Epithelial cell of prostate (primary cell): ENCODE measurements at regions not wholly inside any gene's neighbourhood (a gene's known extent, or its start where the extent isn't known, plus 50 kb on each side); places are given as distances from the start of the nearest gene placed in this dataset.

Experiments
- DNase-seq: peaks from one replicate; pipeline ENCODE4 v3.0.0-alpha.2; 2011; ENCODE audit warnings: low read depth, low spot score
- H3K27ac ChIP-seq: fragments of 450-650 bp; 2 replicates; pipeline ENCODE4 v1.5.1; 2017; ENCODE audit warnings: mild to moderate bottlenecking

DNA sequence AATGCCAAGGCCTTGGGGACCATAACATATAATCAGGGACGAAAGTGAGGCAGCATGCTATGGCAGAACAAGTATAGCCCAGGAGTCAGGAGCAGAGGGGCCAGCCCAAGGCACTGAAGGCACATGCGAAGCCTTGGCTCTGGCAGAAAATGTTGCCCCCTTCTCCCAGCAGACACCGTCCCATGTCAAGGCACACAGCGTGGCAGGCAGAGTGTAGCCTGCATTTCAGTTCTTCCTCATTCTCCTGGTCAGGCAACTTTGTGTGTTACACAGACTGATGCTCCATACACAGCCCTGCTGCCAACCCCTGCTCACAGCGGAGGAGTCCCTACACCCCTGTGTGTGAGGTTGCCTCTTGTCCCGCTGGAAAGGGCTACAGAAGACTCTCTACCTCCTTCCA is 480.8 kb downstream of the BCL11A start:
- DNase-seq: no peak
- H3K27ac ChIP-seq: no peak overlapping the region

DNA sequence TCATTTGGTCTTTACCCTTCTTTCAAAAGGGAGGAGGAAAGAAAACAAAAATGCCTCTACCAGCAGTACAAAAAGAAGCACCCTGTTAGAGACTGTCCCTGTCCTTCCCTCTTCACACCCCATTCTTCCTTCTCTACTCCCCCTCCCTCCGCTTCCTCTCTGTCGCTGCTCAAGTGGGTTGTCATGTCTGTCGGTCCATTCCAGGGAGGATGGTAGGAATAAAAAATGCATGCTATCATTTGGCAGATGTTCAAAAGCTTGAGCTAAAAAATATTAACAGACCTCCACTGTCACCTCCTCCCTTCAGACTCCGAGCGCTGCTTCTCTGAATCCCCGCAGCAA is 482.0 kb downstream of the BCL11A start:
- H3K27ac ChIP-seq: no peak overlapping the region
- DNase-seq: no peak

DNA sequence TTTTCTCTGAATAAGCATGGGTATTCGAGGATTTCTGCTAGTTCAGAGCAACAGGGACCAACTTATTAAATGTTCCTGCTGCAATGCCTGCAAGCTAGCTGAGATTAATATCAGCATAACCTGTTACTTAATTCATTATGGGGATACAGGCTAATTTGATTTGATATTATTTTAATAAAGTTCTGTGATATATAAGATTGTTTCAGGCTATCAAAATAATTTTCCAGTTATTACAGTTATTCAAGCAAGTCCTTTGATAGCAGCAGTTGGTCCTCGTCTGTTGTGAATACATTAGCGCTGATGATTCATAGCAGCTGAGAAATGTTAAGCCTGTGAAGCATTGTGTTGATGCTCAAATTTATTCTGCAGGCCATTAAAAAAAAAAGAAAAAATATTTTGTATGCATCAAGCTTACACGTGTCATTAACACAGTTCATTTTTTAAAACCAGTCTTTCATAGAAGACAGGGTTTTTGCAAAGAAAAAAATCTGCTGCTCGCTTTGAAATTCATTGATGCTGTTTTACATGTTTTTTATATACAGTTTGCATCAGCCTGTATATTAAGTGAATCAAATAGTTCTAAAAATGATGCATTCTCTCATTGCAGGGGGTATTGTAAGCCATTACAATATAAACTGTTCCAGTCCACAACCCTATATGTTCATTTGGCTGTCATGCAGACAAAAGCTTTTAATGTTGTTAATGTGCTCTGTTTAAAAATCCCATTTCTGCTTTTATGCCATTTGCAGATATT is 482.5 kb downstream of the BCL11A start:
- H3K27ac ChIP-seq: no peak overlapping the region
- no peak for DNase-seq

DNA sequence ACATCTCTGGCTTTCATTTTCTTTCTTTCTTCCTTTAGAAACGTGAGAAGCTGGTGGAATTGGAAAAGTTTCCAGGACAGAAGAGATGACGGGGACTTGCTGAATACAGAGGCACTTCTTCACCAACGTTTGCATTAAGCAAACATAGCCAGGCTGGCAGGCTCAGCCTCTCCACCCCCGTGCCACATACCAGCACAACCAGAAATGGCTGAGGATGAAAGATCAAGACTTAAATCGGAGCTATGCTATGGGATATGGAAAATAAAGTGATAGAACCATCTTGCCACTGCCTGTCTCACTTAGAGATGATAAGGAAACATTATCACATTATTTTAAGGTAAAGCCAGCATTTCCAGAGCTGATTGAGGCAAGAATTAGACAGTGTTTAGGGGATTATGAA is 483.3 kb downstream of the BCL11A start:
- no peak for DNase-seq
- H3K27ac ChIP-seq: no peak overlapping the region

DNA sequence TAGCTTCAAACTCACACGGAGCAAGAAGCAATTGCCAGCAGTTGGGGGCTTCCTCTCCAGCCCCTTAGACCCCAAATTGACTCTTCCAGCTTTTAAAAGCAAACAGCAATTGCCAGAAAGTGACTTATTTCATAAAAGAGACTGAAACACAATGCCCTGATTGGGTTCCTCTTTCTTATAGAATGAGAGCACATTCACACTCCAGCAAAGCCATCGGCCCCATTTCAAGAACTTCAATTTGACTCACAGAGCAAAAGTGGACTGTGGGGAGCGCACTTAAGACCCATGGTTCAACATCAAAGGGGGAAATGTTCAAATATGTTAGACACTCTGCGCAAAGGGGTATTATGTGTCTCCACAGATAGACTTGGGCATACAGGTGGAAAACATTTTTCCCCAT is 484.7 kb downstream of the BCL11A start:
- no peak overlapping the region for H3K27ac ChIP-seq
- no peak for DNase-seq

DNA sequence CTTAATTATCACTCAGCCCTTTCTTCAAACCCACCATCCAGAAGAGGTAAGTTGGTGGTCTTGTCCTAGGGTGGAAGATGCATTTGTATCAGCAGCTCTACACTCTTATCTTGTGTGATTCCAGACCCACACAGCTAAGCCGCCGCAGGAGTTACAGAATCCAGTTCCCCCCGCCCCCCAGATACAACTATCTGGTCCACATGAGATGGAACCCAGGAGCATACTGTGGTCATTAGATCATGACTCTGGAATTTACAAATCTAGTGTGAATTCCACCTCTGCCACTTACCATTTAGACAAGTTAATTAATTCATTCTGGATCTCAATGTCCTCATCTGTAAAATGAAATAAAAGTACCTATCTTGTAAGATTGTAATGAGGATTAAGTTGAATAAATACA is 486.4 kb downstream of the BCL11A start:
- DNase-seq: no peak
- H3K27ac ChIP-seq: no peak overlapping the region

DNA sequence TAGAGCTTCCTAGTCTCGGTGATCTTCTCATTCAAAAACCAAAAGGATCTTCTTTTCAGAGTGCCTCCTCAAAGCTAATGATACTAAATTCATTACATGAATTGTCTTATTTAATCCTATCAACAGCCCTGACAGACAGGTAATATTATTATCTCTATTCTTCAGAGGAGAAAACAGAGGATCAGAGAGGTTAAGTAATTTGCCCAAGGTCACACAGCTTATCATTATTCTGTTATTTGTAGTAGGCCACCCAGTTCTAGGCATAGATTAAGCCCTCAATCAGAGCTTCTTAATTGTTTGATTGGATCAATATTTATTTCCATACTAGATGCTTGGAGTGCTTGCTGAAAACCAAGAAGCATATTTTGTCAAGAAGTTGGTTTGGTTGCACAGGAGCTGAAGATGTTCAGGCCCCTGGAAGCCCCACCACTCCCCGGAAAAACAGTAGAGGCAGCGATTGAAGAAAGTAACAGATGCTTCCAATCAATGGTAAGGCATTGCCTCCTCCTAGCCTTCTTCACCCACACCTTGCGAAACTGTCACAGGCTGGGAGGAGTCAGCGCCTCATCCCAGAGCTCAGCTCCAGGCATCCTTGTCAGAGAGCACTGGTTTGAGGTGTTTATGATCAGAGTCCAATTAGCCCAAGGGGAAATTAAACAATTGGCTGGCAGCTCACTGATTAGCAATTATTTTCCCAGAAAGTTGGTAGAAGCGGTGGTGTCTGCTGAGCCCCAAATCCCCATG is 487.2 kb downstream of the BCL11A start:
- no peak overlapping the region for H3K27ac ChIP-seq

DNA sequence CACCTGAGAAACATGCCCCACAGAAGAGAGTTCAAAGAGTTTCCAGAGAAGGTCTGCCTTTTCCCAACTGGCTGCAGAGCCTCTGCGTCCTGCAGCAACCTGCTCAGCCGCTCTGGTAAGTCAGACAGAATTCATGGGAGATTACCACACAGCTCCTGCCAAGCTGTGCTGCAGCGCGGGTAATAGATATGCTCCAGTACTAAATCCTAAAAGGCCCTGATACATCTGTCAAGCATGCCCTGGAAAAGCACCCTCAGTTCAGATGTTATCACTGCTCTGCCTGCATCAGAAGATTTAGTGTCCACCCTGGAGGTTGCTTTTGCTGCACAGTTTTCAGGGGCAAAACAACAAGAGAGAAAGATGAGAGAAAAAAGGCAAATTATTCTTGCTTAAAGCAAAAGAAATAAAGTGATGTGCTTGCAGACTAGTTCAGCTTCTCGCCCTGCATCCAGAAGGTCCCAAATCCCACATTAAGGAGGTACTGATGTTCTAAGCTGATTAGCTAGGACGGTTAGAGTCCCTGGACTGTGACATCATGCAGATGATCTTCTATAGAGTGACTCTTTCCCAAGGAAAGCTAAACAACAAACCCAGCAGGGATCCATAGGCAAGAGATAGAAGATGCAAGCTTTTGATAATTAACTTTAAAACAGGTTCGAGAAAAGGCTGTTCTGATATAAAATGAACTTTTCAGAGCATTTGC is 488.6 kb downstream of the BCL11A start:
- H3K27ac ChIP-seq: no peak overlapping the region
- DNase-seq: no peak

More for the DNA sequence above, 487.2 kb downstream of the BCL11A start:
- no peak for DNase-seq

DNA sequence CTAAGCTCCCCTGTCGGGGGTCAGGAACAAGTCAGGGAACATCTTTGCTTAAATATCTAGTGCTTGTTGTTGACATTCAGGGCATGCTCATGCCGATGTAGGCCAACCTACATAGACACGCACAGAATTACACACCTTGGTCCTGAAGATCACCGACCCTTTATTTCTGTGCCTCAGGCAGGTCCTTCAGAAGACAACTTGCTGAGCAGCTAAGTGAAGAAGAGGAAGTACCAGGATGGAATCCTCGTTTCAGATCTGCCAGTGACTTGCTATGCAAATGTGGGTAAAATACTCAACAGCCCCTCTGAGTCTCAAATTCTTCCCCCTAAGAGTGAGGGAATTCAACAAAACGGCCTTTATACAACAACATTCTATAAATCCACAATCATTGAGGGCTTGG is 494.7 kb downstream of the BCL11A start:
- no peak for DNase-seq
- H3K27ac ChIP-seq: no peak overlapping the region

DNA sequence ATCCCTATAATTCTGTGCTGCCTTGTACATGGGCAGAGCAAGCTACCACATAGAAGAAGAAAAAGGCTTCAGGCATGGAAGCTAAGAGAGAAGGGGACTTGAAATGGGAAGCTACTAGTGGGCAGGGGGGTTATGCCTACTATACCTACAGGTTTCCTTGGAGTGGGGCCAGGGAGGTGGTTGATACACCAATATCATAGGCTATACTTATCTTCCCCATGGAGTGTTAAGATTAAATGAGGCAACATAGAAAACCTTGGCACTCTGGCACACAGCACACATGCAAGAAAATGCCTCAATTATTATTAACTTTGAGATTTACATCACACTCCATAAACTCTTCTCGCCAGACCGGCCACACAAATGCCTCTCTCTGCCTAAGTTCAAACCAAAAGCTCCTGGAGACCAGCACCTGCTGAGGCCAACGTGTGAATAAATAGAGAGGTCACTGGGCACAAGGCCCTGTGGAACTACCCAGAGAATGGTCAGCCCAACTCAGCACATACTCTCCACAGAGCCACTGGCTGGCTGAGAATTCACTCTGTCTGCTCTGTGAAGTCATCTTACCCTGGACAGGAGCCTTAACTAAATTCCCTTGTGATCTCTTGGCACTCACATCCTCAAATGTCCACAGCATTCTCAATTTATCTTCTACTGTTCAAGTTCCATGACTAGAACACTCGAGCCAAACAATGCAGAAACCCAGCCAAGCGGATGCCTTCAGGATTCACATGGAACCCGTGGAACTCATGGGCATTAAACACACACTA is 498.7 kb downstream of the BCL11A start:
- DNase-seq: no peak
- H3K27ac ChIP-seq: no peak overlapping the region

DNA sequence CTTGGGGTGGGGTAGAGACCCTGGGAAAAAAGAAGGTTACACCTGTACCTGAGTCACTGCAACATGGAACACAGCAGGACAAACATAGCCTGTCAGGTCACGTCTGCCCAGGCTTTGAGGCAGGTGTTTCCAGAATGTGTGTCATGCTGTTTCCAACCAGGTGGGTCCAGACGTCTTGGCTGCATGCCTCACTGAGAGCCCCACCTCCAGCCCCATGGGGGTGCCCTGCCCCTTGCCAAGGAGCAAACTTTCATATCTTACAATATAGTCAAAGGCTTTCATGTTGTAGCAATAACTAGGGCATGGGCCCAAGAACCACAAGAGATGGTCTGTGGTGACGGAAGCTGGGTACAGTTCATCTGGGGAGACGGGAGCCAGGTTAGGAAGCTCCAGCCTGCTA is 499.7 kb downstream of the BCL11A start:
- DNase-seq: peak; percentile 26
- H3K27ac ChIP-seq: no peak overlapping the region

DNA sequence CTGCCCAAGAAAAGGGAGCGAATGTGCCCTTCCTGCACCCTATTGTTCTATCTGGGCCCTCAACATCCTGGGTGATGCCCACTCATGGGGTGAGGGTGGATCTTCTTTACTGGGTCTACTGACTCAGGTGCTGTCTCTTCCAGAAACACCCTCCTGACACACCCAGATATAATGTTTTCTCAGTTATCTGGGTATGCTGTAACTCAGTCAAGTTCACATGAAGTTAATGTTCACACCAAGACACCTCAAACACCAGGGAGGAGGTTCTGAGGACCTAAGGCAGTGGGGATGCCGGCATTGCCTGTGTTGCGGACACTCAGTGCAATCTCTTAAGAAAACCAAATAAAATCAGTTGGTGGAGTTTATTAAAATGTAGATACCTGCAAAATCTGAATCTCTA is 500.9 kb downstream of the BCL11A start:
- H3K27ac ChIP-seq: no peak overlapping the region
- DNase-seq: no peak

DNA sequence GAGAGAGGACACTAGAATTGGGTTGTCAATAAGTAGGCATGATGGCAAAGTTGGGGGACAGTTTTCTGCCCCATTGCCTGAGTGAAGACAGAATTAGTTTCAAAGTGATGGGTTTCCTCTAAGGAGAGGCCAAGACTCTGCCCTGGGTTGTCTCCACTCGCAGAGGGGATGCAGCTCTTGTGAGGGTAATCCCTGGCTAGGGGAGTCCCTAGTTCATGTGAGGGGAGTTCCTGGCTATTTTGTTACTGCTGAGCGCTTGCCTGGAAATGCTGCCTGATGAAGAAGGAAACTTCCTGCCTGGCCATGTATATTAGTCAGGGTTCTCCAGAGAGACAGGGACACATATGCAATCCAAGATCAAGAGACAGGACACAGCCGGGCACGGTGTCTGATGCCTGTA is 501.5 kb downstream of the BCL11A start:
- no peak overlapping the region for H3K27ac ChIP-seq
- DNase-seq: no peak

DNA sequence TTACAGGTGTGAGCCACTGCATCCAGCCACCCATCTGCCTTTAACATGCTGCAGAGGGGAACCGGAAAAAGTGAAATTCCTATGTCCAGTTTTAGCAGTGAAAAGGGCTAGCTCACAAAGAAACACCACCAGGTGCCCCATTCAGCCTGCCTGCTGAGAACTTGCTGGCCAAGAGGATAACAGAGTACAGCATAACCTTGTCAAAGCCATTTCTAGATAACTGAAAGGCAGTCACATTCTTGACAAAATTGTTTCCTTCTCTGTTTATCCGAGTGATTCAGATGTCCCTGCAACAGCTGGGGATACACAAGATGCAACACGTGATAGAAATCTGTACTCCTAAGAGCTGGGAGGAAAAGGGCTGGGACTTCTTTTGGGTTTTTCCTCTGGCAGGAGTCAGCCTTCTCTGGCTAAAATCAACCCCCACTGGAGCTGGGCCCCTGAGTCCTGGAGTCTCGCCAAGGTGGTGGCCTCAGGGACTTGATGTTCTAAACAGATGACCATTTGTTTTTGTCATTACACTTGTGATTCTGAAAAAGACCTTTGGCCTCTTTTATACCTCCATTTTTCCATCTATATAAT is 505.4 kb downstream of the BCL11A start:
- DNase-seq: no peak
- H3K27ac ChIP-seq: no peak overlapping the region

DNA sequence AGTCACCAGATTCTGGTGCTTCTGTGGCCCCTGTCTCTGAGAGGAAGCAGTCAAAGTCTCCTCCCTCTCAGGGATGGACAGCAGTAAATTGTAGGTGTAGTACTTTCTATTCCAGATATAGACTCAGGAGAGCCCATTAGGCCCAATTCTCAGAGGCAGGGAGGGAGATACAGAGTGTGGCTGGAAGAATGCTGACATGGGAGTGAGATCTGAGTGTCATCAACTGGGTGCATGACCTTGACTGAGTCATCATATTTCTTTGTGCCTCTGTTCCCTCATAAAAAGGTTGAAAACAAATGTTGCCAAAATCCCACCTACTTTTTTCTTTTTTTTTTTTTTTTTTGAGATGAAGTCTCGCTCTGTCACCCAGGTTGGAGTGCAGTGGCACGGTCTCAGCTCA is 506.1 kb downstream of the BCL11A start:
- DNase-seq: no peak

DNA sequence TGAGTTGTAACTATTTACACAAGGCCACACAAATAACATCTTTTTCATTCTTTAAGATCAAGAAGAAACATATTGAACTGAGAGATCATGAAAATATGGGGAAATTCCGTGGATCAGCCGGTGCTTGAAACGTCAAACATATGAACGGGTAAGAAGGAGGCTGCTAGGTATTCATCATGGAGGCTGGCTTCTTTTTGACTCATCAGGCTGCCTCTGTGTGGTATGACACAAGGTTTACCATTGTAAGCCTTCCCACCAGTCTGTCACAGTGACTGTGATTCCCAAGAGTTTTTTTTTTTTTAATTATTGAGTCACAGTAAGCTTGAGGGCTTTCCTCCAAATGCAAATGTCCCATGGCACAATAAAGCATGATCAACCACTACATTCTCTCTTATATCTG is 506.9 kb downstream of the BCL11A start:
- peak; percentile 12 for DNase-seq
- no peak overlapping the region for H3K27ac ChIP-seq

More for the DNA sequence above, 506.1 kb downstream of the BCL11A start:
- H3K27ac ChIP-seq: no peak overlapping the region

DNA sequence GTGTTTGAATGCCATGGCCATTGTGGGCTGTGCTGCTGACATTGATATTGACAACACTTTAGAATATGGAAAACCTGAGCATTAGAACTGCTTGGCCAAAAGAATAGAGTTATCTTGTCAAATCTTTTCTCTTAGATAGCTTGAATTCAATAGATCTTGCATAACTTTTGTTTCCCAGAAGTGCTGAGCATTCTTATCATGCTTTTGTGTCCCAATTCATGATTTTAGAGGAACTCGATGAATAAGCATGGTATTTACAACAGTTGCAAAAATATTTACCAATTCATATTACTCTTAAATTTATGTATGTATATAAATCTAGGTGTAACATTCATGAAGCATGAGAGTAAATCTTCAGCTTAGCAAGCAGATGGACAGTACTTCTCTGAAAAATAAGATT is 508.0 kb downstream of the BCL11A start:
- DNase-seq: no peak
- H3K27ac ChIP-seq: no peak overlapping the region

DNA sequence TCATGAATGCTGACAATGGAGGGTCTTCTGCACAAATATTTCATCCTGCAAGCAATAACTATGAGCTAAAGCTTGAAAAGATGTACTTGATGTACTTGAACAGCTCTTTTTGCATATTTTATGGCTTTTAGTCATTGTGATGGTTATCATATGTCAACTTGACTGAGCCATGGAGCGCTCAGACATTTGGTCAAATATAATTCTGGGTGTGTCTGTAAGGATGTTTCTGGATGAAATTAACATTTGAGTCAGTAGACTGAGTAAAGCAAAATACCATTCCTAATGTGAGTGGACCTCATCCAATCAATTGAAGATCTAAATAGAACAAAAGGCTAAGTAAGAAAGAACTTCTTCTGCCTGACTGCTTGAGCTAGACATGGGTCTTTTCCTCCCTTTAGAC is 509.0 kb downstream of the BCL11A start:
- no peak for DNase-seq
- no peak overlapping the region for H3K27ac ChIP-seq

DNA sequence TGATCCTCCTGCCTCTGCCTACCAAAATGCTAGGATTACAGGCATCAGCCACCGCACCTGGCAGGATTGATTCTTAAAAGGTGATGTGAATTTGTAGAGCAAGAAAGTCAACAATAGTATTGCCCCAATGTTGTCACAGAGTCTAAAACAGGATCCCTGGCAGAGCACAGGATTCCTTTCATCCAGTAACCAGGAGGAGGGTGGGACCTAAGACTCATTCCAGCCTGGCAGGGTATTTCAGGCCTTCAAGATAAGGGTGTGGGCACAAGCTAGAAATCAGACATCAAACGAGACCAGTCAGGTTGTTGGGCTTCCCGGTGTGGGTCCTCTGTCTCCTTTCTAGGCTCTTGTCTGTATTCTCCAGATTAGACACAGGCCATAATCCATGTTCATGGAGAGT is 511.4 kb downstream of the BCL11A start:
- no peak for DNase-seq
- H3K27ac ChIP-seq: no peak overlapping the region

DNA sequence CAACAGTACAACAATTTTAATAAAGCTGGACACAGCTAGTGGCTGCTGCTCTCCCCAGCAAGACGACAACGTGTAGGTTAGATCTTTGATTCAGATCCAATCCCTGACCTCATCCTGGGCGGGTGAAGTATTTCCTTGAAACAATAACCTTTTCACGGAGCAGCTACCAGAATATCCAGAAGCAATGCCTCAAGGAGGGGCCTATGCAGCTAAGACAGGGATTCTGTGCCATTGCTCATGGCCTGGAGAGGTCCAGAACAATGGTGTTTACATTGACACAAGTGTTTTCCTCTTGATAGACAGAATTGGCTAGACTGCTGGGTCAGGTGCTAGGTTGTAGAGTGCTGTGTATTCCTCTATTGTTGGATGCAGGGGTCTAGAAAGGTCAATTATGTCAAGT is 520.1 kb downstream of the BCL11A start:
- H3K27ac ChIP-seq: no peak overlapping the region
- no peak for DNase-seq

DNA sequence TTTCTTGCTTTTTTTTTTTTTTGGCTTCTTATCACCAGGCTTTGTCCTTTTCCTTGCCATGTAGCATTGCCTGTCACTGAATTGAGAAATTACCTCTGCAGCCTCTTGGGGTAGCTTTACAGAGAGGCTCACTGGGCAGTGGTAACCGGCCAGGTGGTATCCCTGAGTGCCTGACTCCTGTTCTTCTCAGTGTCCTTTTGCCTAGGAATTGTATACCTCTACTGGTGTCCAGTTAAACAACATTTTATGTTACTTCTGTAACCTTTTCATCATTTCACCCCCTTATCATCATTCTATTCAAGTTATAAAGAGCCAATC is 523.9 kb downstream of the BCL11A start:
- no peak for DNase-seq
- H3K27ac ChIP-seq: no peak overlapping the region
